K562 (cell line): ENCODE measurements at regions not wholly inside any gene's neighbourhood (a gene's known extent, or its start where the extent isn't known, plus 50 kb on each side); places are given as distances from the start of the nearest gene placed in this dataset.

ENCODE experiments used
- ATAC-seq: fragments of 200-7000 bp; cut with Tn5 transposase; 3 replicates; pipeline ENCODE4 v1.9.1; 2020; ENCODE audit warnings: moderate library complexity
- BruUV-seq: library from RNA; stranded (reverse); fragments of 400-500 nt; replicated peaks from 2 replicates; lab custom pipeline; 2021; lab: Mats Ljungman, UMichigan
- CTCF ChIA-PET: fragments of 300-600 bp; formaldehyde crosslinking; extraction: SDS; loops from one replicate; lab custom pipeline; 2021; ENCODE audit warnings: low intra/inter-chr PET ratio; lab: Yijun Ruan, JAX
- POLR2A ChIA-PET: fragments of 300-600, 350-650 bp; sonication (Branson Sonifier 250); formaldehyde crosslinking; extraction: SDS; loops from one replicate; lab custom pipeline; 2021; ENCODE audit warnings: antibody characterized with exemption, inconsistent platforms; lab: Yijun Ruan, JAX
- DNase-seq, 4 experiments: peaks; one replicate each; pipeline versions ENCODE4 v3.0.0 to v3.0.0-alpha.2; 2011 to 2018; ENCODE audit warnings: low spot score in 3 of 4, mixed read lengths in 3 of 4; ENCODE audit errors: extremely low read depth in 1 of 4
- FAIRE-seq: peaks from 2 replicates; lab custom pipeline; 2011; peaks lifted over from hg19 to GRCh38; lab: Jason Lieb, UNC
- H2AFZ ChIP-seq: 2 replicates; pipeline ENCODE4 v1.6.0; 2011; ENCODE audit warnings: low read depth, low read length, control low read depth, inconsistent platforms
- H3K27ac ChIP-seq: fragments of 200-600 bp; 3 replicates; pipeline ENCODE4 v1.8.0; 2011; ENCODE audit warnings: low read depth, mild to moderate bottlenecking, control low read depth, inconsistent platforms, low read length, moderate library complexity, mixed read lengths; ENCODE audit errors: extremely low read depth
- H3K27me3 ChIP-seq, 2 experiments: fragments of 300-600 bp in 1 of 2; 2 replicates in 1 of 2; 3 replicates in 1 of 2; pipeline versions ENCODE4 v1.6.0 to v1.8.0; 2011; ENCODE audit warnings: inconsistent platforms in 2 of 2, low read length in 2 of 2, mild to moderate bottlenecking in 1 of 2, mixed read lengths in 1 of 2, moderate library complexity in 1 of 2; ENCODE audit not compliant: control insufficient read depth in 2 of 2, insufficient read depth in 2 of 2
- H3K36me3 ChIP-seq: fragments of 300-600 bp; 3 replicates; pipeline ENCODE4 v1.8.0; 2011; ENCODE audit warnings: mild to moderate bottlenecking, low read length, inconsistent platforms; ENCODE audit not compliant: control insufficient read depth, insufficient read depth
- H3K4me1 ChIP-seq, 2 experiments: fragments of 200-600 bp in 1 of 2; replicated peaks in 1 of 2; 2 replicates in 1 of 2; 3 replicates in 1 of 2; pipeline versions ENCODE4 v1.5.1 to v1.8.0; 2011; ENCODE audit warnings: inconsistent platforms in 2 of 2, low read length in 2 of 2, mild to moderate bottlenecking in 1 of 2, mixed read lengths in 1 of 2, moderate library complexity in 1 of 2; ENCODE audit not compliant: control insufficient read depth in 2 of 2, insufficient read depth in 2 of 2
- H3K4me2 ChIP-seq: 2 replicates; pipeline ENCODE4 v1.6.1; 2011; ENCODE audit warnings: low read length, control low read depth, inconsistent platforms, mixed read lengths; ENCODE audit not compliant: insufficient read depth
- H3K4me3 ChIP-seq: fragments of 200-600 bp; sonication (generic), shearing (Covaris generic); 2 replicates; pipeline ENCODE4 v1.5.1; 2016; ENCODE audit warnings: control low read depth, inconsistent platforms
- H3K79me2 ChIP-seq: fragments of 200-600 bp; 3 replicates; pipeline ENCODE4 v1.8.0; 2011; ENCODE audit warnings: low read length, inconsistent platforms; ENCODE audit not compliant: control insufficient read depth, insufficient read depth
- H3K9ac ChIP-seq, 2 experiments: 2 replicates each; pipeline versions ENCODE4 v1.6.0 to v1.6.1; 2011; ENCODE audit warnings: low read depth in 2 of 2, low read length in 2 of 2, control low read depth in 1 of 2, inconsistent platforms in 1 of 2, mild to moderate bottlenecking in 1 of 2, mixed read lengths in 1 of 2; ENCODE audit not compliant: insufficient read depth in 1 of 2
- H3K9me1 ChIP-seq: one replicate; pipeline ENCODE4 v1.6.0; 2011; ENCODE audit warnings: inconsistent platforms, mild to moderate bottlenecking, low read length, moderate library complexity; ENCODE audit not compliant: control insufficient read depth, insufficient read depth
- H3K9me3 ChIP-seq: replicated peaks from 2 replicates; pipeline ENCODE4 v1.5.1; 2011; ENCODE audit warnings: low read depth, low read length, inconsistent platforms; ENCODE audit not compliant: control insufficient read depth, insufficient read depth
- H4K20me1 ChIP-seq: replicated peaks from 2 replicates; pipeline ENCODE4 v1.6.1; 2011; ENCODE audit warnings: low read length, inconsistent platforms, mixed read lengths; ENCODE audit not compliant: control insufficient read depth, insufficient read depth
- ARID1B ChIP-seq: fragments of 450-650 bp; IDR thresholded peaks from 2 replicates; pipeline ENCODE4 v1.6.1; 2016; ENCODE audit warnings: antibody characterized with exemption, mild to moderate bottlenecking, inconsistent platforms
- CBFA2T3 ChIP-seq: fragments of 450-650 bp; IDR thresholded peaks from 2 replicates; pipeline ENCODE4 v1.6.1; 2017
- CHD4 ChIP-seq: fragments of 200-600 bp; sonication (generic); IDR thresholded peaks from 3 replicates; pipeline ENCODE4 v1.6.1; 2012; ENCODE audit warnings: low read depth, mild to moderate bottlenecking, mixed read lengths, low read length, inconsistent platforms; ENCODE audit not compliant: insufficient read depth, insufficient replicate concordance, poor library complexity, severe bottlenecking
- CREB1 ChIP-seq, 2 experiments: sonication (generic) in 1 of 2; formaldehyde crosslinking in 1 of 2; IDR thresholded peaks; 2 replicates each; pipeline versions ENCODE4 v1.6.1 to v1.8.0; 2012 to 2022; ENCODE audit warnings: inconsistent platforms in 1 of 2, mild to moderate bottlenecking in 1 of 2, missing genetic modification reagents in 1 of 2, moderate library complexity in 1 of 2
- CSDE1 ChIP-seq, 2 experiments: fragments of 450-650 bp; IDR thresholded peaks; 2 replicates each; pipeline ENCODE4 v1.6.1; 2016; ENCODE audit warnings: mild to moderate bottlenecking in 1 of 2
- FIP1L1 ChIP-seq: fragments of 200-400 bp; formaldehyde crosslinking; IDR thresholded peaks from 2 replicates; pipeline ENCODE4 v1.6.1; 2018; ENCODE audit warnings: mild to moderate bottlenecking, low read depth, low read length; ENCODE audit not compliant: poor library complexity, severe bottlenecking
- RBFOX2 ChIP-seq: fragments of 200-400 bp; formaldehyde crosslinking; IDR thresholded peaks from 2 replicates; pipeline ENCODE4 v1.6.1; 2017; ENCODE audit warnings: low read depth, mild to moderate bottlenecking, low read length, moderate library complexity
- RUNX1 ChIP-seq: sonication (generic); IDR thresholded peaks from 2 replicates; pipeline ENCODE4 v1.6.1; 2016; ENCODE audit warnings: antibody characterized with exemption, low read depth
- SETDB1 ChIP-seq: IDR thresholded peaks from one replicate; pipeline ENCODE4 v1.6.1; 2012; ENCODE audit warnings: low read length, control low read depth, inconsistent platforms
- SIX5 ChIP-seq, 2 experiments: IDR thresholded peaks; 2 replicates each; pipeline ENCODE4 v1.6.1; 2011; ENCODE audit warnings: low read length in 2 of 2, borderline replicate concordance in 1 of 2, low read depth in 1 of 2, mild to moderate bottlenecking in 1 of 2, moderate library complexity in 1 of 2; ENCODE audit not compliant: insufficient read depth in 1 of 2
- SMARCE1 ChIP-seq: fragments of 450-650 bp; IDR thresholded peaks from 2 replicates; pipeline ENCODE4 v1.7.1; 2016; ENCODE audit warnings: mild to moderate bottlenecking
- SOX6 ChIP-seq: fragments of 450-650 bp; IDR thresholded peaks from 2 replicates; pipeline ENCODE4 v1.6.1; 2014; ENCODE audit warnings: mild to moderate bottlenecking
- ZNF143 ChIP-seq: sonication (generic); formaldehyde crosslinking; IDR thresholded peaks from 2 replicates; pipeline ENCODE4 v1.9.0; 2022; ENCODE audit warnings: mild to moderate bottlenecking, missing genetic modification reagents
- ZNF282 ChIP-seq: sonication (generic); formaldehyde crosslinking; IDR thresholded peaks from 2 replicates; pipeline ENCODE4 v1.8.1; 2023; ENCODE audit warnings: missing genetic modification reagents
- WGBS: fragments of 100-300 bp; shearing (Covaris generic); methylation state at CpG from one replicate; pipeline ENCODE4 v1.1.6; 2016; ENCODE audit warnings: low coverage, mixed read lengths; ENCODE audit not compliant: insufficient coverage; ENCODE audit errors: missing lambda C conversion rate; 5-methylcytosine and 5-hydroxymethylcytosine counted together
- in situ Hi-C: fragments of 300-500 bp; cut with MboI; formaldehyde crosslinking; loops from 4 replicates; pipeline ENCODE4 v1.15.0; 2018; ENCODE audit warnings: inconsistent platforms, mixed read lengths
- intact Hi-C: fragments of 100-400 bp; cut with micrococcal nuclease; formaldehyde crosslinking; loops from 2 replicates; pipeline ENCODE4 v1.14.2; 2022
- TF ChIP-seq, protein P1 (sequence below): fragments of 450-650 bp; IDR thresholded peaks from 2 replicates; pipeline ENCODE4 v1.6.1; 2016
- TF ChIP-seq, protein P2 (sequence below): fragments of 250-450 bp; sonication (Bioruptor Pico); IDR thresholded peaks from 2 replicates; pipeline ENCODE4 v1.5.0; 2021

GRCh38 chr5:12757035-12757434 is 852.8 kb upstream of the CTNND2 start (continued):
- TF ChIP-seq ZNF143 (CRISPR knock-in tag) (no peak), CREB1 (IDR thresholded peaks at IDR 0.05) (no peak), CREB1 (CRISPR knock-in tag; IDR thresholded peaks at IDR 0.05) (no peak), RUNX1 (no peak), CBFA2T3 (peak; percentile 65), CHD4 (no peak), SMARCE1 (peak; percentile 35; the same call in 1 of the 2 replicates), SOX6 (peak; percentile 25; the same call in 1 of the 2 replicates), ARID1B (peak; percentile 76), SIX5 (IDR thresholded peaks at IDR 0.05; ENCODE audit: borderline replicate concordance in 1 of 2, insufficient read depth in 1 of 2, low read depth in 1 of 2, low read length in 2 of 2) (no peak), FIP1L1 (no peak)
- TF ChIP-seq, protein P1, sequence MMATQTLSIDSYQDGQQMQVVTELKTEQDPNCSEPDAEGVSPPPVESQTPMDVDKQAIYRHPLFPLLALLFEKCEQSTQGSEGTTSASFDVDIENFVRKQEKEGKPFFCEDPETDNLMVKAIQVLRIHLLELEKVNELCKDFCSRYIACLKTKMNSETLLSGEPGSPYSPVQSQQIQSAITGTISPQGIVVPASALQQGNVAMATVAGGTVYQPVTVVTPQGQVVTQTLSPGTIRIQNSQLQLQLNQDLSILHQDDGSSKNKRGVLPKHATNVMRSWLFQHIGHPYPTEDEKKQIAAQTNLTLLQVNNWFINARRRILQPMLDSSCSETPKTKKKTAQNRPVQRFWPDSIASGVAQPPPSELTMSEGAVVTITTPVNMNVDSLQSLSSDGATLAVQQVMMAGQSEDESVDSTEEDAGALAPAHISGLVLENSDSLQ: peak; percentile 83

DNA sequence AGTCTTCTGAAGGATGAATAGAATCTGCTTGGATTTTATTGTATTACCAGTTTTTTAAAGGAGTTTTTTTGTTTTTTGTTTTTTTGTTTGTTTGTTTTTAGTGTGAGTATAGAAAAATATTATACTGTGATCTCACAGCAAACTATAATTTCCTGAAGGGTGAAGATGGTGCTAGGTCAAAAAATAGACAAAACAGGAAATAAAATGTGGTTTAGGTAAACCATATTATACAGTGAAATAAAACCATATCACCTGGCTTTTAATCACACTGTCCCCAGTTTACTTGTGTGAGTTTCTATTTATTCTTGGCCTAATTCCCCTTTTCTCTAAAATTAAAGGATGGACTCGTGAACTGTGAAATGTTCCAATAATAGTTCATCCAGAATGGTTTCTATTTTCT is 841.3 kb upstream of the CTNND2 start:
- DNase-seq (no peak), ATAC-seq (no peak), FAIRE-seq (no peak)
- Histone ChIP-seq H4K20me1 (no peaks in the 10 kb centered on the region), H3K36me3 (no peaks in the 10 kb centered on the region), H3K4me2 (no peak overlapping the region), H3K79me2 (no peaks in the 10 kb centered on the region), H3K9me3 (no peaks in the 10 kb centered on the region), H2AFZ (no peak overlapping the region), H3K4me3 (no peak overlapping the region), H3K27me3 (no peaks in the 10 kb centered on the region), H3K27ac (no peak overlapping the region), H3K9ac (no peak overlapping the region), H3K4me1 (no peaks in the 10 kb centered on the region), H3K9me1 (no peaks in the 10 kb centered on the region)
- 23% methylated on average over 1 of the region's 1 CpG for WGBS
- ChIA-PET POLR2A (interaction anchor here (1.2 kb wide), 1 partner anchor 8 kb away, joined by 3 read pairs; no protein-coding TSS in a partner anchor), CTCF (no interaction called here)
- intact Hi-C loops: no loop called here
- in situ Hi-C loops: no loop called here
- no TSS peak for BruUV-seq
- TF ChIP-seq, protein P2, sequence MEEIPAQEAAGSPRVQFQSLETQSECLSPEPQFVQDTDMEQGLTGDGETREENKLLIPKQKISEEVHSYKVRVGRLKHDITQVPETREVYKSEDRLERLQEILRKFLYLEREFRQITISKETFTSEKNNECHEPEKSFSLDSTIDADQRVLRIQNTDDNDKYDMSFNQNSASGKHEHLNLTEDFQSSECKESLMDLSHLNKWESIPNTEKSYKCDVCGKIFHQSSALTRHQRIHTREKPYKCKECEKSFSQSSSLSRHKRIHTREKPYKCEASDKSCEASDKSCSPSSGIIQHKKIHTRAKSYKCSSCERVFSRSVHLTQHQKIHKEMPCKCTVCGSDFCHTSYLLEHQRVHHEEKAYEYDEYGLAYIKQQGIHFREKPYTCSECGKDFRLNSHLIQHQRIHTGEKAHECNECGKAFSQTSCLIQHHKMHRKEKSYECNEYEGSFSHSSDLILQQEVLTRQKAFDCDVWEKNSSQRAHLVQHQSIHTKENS (CRISPR knock-in tag): no peak
- no peak for TF ChIP-seq ZNF282 (CRISPR knock-in tag)
- no peak for TF ChIP-seq CSDE1 (IDR thresholded peaks at IDR 0.05)
- TF ChIP-seq RBFOX2: no peak
- TF ChIP-seq SETDB1: no peak
